OCI-LY7 (cell line): ENCODE measurements at regions not wholly inside any gene's neighbourhood (a gene's known extent, or its start where the extent isn't known, plus 50 kb on each side); places are given as distances from the start of the nearest gene placed in this dataset.

Experiments used
- CTCF ChIP-seq: fragments of 200-600 bp; sonication (generic); conservative IDR thresholded peaks from 2 replicates; pipeline ENCODE4 v1.5.1; 2014; ENCODE audit warnings: mild to moderate bottlenecking, antibody characterized with exemption, low read length, moderate library complexity, mixed read lengths
- EZH2phosphoT487 ChIP-seq: fragments of 200-600 bp; sonication (generic); IDR thresholded peaks from 2 replicates; pipeline ENCODE4 v1.6.1; 2018; ENCODE audit warnings: low read depth, borderline replicate concordance, mild to moderate bottlenecking, mixed run types, antibody characterized with exemption, low read length, moderate library complexity, mixed read lengths

GRCh38 chrX:33840176-33840575 lies 291.9 kb downstream of the FAM47A start:
- TF ChIP-seq CTCF (no peak), EZH2phosphoT487 (no peak)
